ENCODE measurements at regions not wholly inside any gene's neighbourhood (a gene's known extent, or its start where the extent isn't known, plus 50 kb on each side); places are given as distances from the start of the nearest gene placed in this dataset.
A peak's percentile ranks its signal among the peaks of the same experiment; 100 is the strongest.

DNA sequence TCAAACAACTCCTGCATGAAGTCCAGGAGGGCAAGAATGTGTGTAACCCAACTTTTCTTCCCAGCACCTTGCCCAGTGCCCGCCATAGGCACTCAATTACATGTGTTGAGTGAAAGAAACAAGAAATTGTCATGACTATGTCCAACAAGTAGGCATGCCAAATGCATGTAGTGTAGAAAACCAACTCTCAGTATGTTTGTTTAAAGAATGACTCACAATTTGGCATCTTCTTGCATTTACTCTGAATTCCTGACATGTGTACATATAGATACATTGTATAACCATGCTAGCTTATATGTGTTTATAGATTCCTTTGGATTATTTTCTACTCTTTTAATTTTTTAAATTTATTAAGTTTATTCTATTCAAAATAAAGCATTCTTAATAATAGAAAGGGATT lies 305.0 kb downstream of the EFNB2 start:
- no peak for DNase-seq

DNA sequence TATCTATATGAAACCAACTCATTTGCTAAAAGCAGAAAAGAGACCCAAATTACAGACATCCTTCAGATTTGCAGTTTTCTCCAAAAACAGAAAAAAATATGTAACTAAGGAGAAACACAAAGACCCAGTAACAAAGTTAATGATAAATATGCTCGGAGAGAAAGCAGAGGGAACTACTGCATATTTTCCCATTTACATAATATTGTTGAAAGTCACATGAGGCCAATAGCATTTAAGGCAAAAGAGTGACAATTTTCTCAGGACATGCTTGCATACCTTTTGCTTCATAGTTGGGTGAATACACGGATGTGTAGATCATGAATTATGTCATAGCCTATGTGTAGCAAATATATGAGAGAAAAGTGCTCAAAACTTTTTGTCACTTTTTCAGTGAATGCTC lies 310.3 kb downstream of the EFNB2 start:
- no peak for DNase-seq

GRCh38 chr13:106220211-106220610 lies 315.3 kb downstream of the EFNB2 start:
- DNase-seq = no peak

GRCh38 chr13:106213028-106213757 lies 322.3 kb downstream of the EFNB2 start:
- DNase-seq = no peak

DNA sequence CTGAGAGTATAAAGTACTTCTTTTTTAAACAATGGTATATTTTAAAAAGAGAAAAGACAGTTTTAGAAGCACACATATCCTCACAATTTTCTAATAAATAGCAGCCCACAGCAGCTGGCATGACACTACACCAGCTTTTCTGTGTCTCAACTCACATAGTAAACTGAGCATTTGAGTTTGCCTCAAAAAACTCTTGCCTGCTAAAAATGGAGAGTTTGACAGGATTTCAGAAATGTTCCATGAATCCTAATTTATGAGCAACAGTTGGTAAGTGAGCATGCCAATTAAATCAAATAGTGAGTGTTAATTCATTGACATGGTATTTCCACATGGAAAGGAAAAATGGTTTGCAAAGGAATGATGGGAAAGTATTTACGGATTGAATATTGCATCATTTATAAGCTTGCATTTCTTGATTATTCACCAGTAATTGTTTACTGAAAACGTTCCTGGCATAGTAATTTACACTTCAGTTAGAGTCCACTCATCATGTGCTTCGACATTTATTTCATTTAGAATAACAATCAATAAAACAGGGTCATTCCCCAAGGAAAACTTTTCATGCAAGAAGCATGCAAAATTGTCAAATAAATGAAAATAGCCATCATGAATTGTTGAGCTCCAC lies 323.0 kb downstream of the EFNB2 start:
- DNase-seq = no peak

- no peak for DNase-seq
Measured at GRCh38 chr13:106210324-106210723, 325.1 kb downstream of the EFNB2 start.

DNA sequence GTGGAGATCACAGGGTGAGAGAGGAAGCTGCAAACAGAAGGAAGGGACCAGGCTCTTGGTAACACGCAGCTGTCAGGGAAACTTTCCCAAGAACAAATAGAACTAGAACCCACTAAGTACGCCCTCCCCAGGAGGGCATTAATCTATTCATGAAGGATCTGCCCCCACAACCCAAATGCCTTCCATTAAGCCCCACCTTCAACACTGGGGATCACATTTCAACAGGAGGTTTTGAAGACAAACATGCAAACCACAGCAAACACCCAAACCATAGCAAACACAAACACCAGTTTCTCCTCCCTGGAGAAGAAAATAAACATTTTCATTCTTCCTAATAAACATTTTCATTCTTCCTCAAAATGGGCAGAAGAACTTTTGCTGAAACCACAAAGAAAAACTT lies 329.6 kb downstream of the EFNB2 start:
- no peak for DNase-seq

GRCh38 chr13:106197496-106197895 lies 338.0 kb downstream of the EFNB2 start:
- DNase-seq = no peak

DNA sequence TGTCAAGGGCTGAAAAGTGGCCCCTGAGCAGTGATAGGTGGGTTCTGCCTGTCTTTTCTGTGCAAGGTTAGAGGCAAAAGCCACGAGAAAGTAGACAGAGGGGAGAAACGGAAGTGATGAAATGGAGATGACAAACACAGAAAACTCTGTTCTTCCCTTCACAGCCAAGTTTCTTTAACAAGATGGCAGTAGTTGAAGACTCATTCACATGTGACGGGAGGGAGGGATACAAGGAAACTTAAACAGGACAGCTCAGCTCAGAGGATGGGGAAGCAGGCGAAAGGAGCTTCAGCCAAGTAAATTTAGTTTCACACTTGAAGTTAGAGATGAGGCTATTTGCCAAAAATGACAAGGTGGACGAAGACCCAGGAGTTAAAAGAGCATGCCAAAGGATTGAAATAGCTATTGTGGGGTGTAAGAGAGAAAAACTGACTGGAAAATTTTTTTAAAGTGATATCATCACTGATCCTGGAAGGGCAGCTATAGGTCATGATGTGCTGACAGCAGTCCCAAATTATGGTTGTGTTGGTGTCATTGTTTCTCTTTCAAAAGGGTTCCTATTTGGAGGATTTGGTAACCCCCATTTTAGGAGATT lies 347.9 kb downstream of the EFNB2 start:
- peak; percentile 23 for DNase-seq

DNA sequence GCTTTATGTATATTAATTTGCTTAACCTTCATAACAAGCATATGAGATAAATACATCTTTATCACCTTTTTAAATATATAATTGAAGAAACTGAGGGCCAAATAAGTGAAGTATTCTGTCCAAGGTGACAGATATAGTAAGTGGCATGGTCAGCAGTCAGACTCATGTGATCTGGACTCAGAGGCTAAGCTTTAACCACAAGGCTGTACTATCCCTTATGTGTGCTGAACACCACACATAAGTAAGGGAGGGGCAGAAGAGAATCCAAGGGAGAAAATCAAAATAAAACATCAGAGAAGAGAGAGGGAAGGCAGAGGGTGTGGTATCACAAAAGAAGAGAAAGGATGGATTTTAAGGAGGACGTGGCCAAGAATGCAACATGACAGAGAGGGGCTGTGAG lies 348.4 kb downstream of the EFNB2 start:
- DNase-seq = no peak

DNA sequence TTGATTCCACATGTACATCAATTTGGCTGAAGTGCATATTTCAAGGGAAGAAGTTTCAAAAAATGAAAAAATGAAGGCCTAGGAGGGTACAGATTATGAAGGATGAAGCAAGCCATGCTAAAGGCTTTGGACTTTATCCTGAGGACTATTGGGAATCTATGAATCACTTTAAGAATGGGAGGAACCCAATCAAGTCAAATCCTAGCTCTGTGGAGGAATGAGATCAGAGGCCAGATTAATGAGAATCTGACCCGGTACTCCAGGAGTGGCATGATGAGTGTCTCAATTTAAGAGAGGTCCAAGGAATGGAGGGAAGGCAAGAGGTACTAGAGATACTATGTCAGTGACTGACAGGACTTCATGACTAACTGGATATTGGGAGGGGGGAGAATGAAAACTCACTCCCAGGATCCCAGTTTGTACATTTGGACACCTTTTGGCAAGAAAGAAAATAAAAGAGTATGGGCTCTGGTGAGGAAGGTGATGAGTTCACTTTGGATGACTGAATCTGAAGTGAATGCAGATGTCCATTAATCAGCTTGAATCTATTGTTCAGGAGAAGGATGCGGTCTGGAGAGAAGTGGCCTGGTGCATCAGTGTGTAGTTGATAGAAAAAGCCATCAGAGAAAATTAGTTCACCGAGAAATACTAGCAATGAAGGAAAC lies 349.0 kb downstream of the EFNB2 start:
- no peak for DNase-seq

DNA sequence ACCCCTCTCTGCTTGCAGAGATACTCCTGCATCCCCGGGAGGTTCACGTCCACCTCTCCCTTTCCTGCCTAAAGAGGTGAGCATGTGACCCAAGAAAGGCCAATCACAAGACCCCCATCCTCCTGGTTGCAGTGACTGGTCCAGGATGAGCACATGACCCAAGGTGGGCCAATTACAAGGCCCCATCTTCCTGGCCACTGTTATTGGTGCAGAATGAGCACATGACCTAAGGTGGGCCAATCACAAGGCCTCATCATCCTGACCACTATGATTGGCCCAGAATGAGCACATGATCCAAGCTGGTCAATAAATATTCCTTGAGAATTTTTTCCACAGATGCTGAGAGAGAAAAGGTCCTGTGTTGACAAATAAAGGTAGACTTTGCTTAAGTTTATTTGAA lies 350.7 kb downstream of the EFNB2 start:
- no peak for DNase-seq

DNA sequence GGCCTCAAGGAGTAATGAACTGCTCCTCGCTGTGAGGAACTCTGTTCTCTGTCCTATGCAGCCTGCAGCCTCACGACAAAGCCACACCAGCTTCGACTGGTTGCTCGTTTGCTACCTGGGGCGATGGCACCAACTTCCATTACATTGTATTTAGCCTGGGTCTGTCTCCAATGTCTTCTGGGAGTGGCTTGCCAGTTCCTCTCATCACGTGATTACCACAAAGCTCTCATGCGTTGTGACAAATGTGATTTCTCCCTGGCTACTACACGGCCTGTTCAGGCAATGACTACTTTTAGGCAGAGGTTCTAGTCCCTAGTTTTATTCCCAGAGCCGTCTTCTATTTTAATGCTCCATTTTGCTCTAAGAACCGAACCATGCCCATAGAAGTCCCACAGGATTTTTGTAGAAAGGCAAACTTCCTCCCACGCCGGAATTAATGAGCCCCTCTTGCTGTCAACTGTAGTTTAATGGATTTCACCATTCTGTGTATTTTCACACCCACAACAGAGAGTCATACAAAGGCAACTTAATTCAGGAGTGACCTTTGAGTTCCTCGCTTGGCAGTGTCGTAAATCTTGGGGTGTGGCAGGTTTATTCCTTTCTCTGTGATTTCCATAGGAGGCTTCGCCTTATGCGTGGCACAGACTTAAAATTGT lies 351.9 kb downstream of the EFNB2 start:
- DNase-seq = no peak

- peak; percentile 97 for DNase-seq
Measured at GRCh38 chr13:106182404-106182803, 353.1 kb downstream of the EFNB2 start.

- no peak for DNase-seq
Measured at GRCh38 chr13:106178816-106179215, 356.6 kb downstream of the EFNB2 start.

DNA sequence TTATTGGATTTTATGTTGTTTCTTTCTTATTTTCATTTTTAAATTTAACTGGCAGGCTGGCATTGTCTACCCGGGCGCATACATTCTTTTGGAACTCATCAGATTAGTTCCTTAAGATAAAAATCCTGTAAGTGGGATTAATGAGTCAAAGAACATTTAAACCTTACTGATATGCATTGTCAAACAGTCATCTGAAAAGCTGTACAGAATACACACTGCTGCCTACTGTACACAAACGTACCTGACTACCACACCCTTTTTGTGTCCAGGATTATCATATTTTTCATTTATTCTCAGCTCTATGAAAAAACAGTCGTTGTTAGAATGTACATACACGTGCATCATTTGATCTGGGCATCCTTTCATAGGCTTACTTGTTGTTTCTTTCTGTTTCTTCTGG lies 358.3 kb downstream of the EFNB2 start:
- no peak for DNase-seq

GRCh38 chr13:106176117-106176516 lies 359.3 kb downstream of the EFNB2 start:
- DNase-seq = peak; percentile 42

GRCh38 chr13:106173891-106174610 lies 361.4 kb downstream of the EFNB2 start:
- no peak for DNase-seq

DNA sequence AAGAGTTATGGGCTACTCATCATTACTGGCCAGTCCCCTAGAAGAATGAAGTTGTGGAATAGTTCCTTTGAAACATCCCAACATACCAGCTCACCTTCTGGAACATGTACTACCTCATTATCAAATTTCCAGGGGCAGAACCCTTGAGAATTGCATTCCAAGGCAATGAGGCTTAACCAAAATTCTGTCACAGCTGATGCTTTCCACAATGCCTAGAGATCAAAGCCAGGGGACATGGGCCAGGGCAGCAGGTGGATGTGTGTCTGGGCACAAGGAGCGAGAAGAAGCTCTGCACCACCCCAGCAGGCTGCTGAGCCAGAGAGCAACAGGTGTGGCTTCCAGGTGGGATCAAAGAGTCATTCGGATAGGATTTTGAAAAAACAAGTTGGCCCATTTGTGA lies 362.1 kb downstream of the EFNB2 start:
- DNase-seq = no peak

DNA sequence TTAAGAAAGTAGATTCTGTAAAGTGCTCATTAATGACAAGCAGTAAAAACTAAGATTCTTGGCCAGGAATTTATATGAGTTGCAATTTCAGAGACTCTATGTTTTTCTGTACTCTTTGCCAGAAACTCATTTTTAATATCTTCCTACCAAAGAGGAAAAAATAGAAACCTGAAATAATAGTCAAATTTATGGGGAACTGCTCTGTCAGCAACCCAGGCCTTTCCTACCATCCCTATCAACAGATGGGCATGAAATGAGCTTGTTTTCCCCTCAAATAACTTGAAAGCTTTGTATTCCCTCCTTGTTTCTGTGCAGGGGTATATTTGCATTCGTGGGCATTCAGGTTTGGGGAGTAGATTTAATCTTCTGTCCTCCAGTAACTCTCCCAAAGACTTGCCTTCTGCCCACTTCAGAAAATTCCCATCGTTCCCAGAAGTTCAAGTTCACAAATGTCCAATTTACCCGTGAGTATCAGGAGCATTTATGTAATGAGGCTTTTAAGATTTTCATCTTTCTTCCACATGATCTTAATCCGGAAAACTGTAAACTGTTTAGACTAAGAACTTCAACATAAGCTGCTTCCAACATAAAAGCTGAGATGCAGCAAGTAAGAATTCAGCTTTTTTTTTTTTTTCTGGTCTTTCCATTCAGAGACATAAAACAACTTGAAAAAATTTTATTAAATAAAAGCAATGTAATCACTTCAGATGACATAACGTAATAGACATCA lies 363.1 kb downstream of the EFNB2 start:
- DNase-seq = no peak

DNA sequence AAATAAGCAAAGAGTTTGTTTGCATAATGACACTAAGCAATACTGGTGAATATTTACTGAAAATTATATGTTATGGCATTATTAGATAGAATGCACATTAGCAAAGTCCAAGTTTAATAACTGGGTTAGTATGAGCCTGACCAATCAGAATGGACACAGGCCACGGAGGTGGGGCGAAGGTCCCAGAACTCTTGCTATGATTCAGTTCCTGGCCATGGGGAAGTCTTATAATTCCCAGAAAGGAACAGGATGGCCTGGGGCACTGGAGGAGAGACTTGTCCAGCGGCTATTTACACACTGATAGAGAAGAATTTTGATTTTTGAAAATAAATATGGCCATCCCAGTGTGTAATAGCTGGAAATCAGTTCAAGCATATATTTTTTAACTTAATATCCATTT lies 372.0 kb downstream of the EFNB2 start:
- no peak for DNase-seq

GRCh38 chr13:106161146-106161545 lies 374.3 kb downstream of the EFNB2 start:
- no peak for DNase-seq

Data from MV-4-11 (cell line).